Neural progenitor cell (in vitro differentiated cells): ENCODE measurements at regions not wholly inside any gene's neighbourhood (a gene's known extent, or its start where the extent isn't known, plus 50 kb on each side); places are given as distances from the start of the nearest gene placed in this dataset.

Source experiments
- DNase-seq: peaks from one replicate; pipeline ENCODE4 v3.0.0-alpha.2; 2016; ENCODE audit warnings: low spot score
- H2AFZ ChIP-seq: fragments of 200-600 bp; sonication (generic); replicated peaks from 2 replicates; pipeline ENCODE4 v1.6.1; 2016; ENCODE audit warnings: antibody characterized with exemption
- H3F3A ChIP-seq: fragments of 200-600 bp; sonication (generic); 2 replicates; pipeline ENCODE4 v1.6.1; 2016; ENCODE audit warnings: antibody characterized with exemption, low read depth
- H3K27ac ChIP-seq: fragments of 200-600 bp; sonication (generic); 2 replicates; pipeline ENCODE4 v1.5.1; 2016; ENCODE audit warnings: mild to moderate bottlenecking
- H3K27me3 ChIP-seq: fragments of 200-600 bp; sonication (generic); 2 replicates; pipeline ENCODE4 v1.6.1; 2016; ENCODE audit warnings: mild to moderate bottlenecking, moderate library complexity
- H3K36me3 ChIP-seq: fragments of 200-600 bp; sonication (generic); 2 replicates; pipeline ENCODE4 v1.5.1; 2016
- H3K4me1 ChIP-seq: fragments of 200-600 bp; sonication (generic); 2 replicates; pipeline ENCODE4 v1.6.1; 2016; ENCODE audit warnings: mixed run types
- H3K4me2 ChIP-seq: fragments of 200-600 bp; sonication (generic); 2 replicates; pipeline ENCODE4 v1.6.1; 2016
- H3K4me3 ChIP-seq: fragments of 200-600 bp; sonication (generic); 2 replicates; pipeline ENCODE4 v1.5.1; 2016
- H3K79me2 ChIP-seq: fragments of 200-600 bp; sonication (generic); 2 replicates; pipeline ENCODE4 v1.6.1; 2016; ENCODE audit warnings: low read depth
- H3K9ac ChIP-seq: fragments of 200-600 bp; sonication (generic); 2 replicates; pipeline ENCODE4 v1.6.1; 2016
- H3K9me3 ChIP-seq: fragments of 200-600 bp; sonication (generic); 2 replicates; pipeline ENCODE4 v1.5.1; 2016; ENCODE audit warnings: low read depth
- H4K20me1 ChIP-seq: fragments of 200-600 bp; sonication (generic); 2 replicates; pipeline ENCODE4 v1.6.1; 2016; ENCODE audit warnings: low read depth
- H3K27ac Mint-ChIP-seq: 3 replicates; pipeline ENCODE4 v1.8.0; 2021; ENCODE audit warnings: mixed read lengths
- H3K27me3 Mint-ChIP-seq: 2 replicates; pipeline ENCODE4 v1.8.0; 2022; ENCODE audit warnings: low read depth, mild to moderate bottlenecking, inconsistent platforms, moderate library complexity, mixed read lengths; ENCODE audit not compliant: insufficient read depth
- H3K36me3 Mint-ChIP-seq: 3 replicates; pipeline ENCODE4 v1.8.0; 2021; ENCODE audit warnings: mixed read lengths
- H3K4me1 Mint-ChIP-seq: 3 replicates; pipeline ENCODE4 v1.8.0; 2021; ENCODE audit warnings: mixed read lengths
- H3K4me3 Mint-ChIP-seq: 3 replicates; pipeline ENCODE4 v1.8.0; 2021; ENCODE audit warnings: mild to moderate bottlenecking, moderate library complexity, mixed read lengths
- H3K9me3 Mint-ChIP-seq: 3 replicates; pipeline ENCODE4 v1.8.0; 2020; ENCODE audit warnings: mixed read lengths
- CTCF ChIP-seq: fragments of 200-600 bp; sonication (generic); IDR thresholded peaks from 2 replicates; pipeline ENCODE4 v1.5.1; 2017; ENCODE audit warnings: antibody characterized with exemption, mild to moderate bottlenecking
- EZH2 ChIP-seq: fragments of 200-600 bp; sonication (generic); IDR thresholded peaks from 2 replicates; pipeline ENCODE4 v1.6.1; 2017; ENCODE audit warnings: antibody characterized with exemption, mild to moderate bottlenecking, moderate library complexity
- EZH2phosphoT487 ChIP-seq: fragments of 200-600 bp; sonication (generic); IDR thresholded peaks from 2 replicates; pipeline ENCODE4 v1.6.1; 2017; ENCODE audit warnings: antibody characterized with exemption

GRCh38 chrX:92247076-92247475 is 467.9 kb downstream of the PCDH11X start:
- Mint-ChIP-seq H3K36me3 (no peaks in the 10 kb centered on the region), H3K4me1 (no peaks in the 10 kb centered on the region), H3K4me3 (no peak overlapping the region), H3K27ac (no peak overlapping the region), H3K9me3 (no peaks in the 10 kb centered on the region), H3K27me3 (no peaks in the 10 kb centered on the region)
- Histone ChIP-seq H3K27me3 (no peaks in the 10 kb centered on the region), H3K4me2 (no peak overlapping the region), H3K36me3 (no peaks in the 10 kb centered on the region), H3K9ac (no peak overlapping the region), H3K9me3 (no peaks in the 10 kb centered on the region), H3K4me3 (no peak overlapping the region), H3K4me1 (no peaks in the 10 kb centered on the region), H3F3A (no peaks in the 10 kb centered on the region), H3K27ac (no peak overlapping the region), H2AFZ (no peak overlapping the region), H4K20me1 (no peaks in the 10 kb centered on the region), H3K79me2 (no peaks in the 10 kb centered on the region)
- DNase-seq: no peak
- TF ChIP-seq EZH2phosphoT487 (no peak), CTCF (no peak), EZH2 (no peak)

GRCh38 chrX:92249125-92249524 is 469.9 kb downstream of the PCDH11X start:
- Histone ChIP-seq H3K4me1 (no peaks in the 10 kb centered on the region), H3K27ac (no peak overlapping the region), H3K79me2 (no peaks in the 10 kb centered on the region), H3F3A (no peaks in the 10 kb centered on the region), H3K4me2 (no peak overlapping the region), H3K4me3 (no peak overlapping the region), H3K36me3 (no peaks in the 10 kb centered on the region), H4K20me1 (no peaks in the 10 kb centered on the region), H3K27me3 (no peaks in the 10 kb centered on the region), H3K9ac (no peak overlapping the region), H3K9me3 (no peaks in the 10 kb centered on the region), H2AFZ (no peak overlapping the region)
- Mint-ChIP-seq H3K27ac (no peak overlapping the region), H3K4me1 (no peaks in the 10 kb centered on the region), H3K9me3 (no peaks in the 10 kb centered on the region), H3K36me3 (no peaks in the 10 kb centered on the region), H3K27me3 (no peaks in the 10 kb centered on the region), H3K4me3 (no peak overlapping the region)
- no peak for DNase-seq
- TF ChIP-seq CTCF: no peak
- TF ChIP-seq EZH2: no peak
- no peak for TF ChIP-seq EZH2phosphoT487

DNA sequence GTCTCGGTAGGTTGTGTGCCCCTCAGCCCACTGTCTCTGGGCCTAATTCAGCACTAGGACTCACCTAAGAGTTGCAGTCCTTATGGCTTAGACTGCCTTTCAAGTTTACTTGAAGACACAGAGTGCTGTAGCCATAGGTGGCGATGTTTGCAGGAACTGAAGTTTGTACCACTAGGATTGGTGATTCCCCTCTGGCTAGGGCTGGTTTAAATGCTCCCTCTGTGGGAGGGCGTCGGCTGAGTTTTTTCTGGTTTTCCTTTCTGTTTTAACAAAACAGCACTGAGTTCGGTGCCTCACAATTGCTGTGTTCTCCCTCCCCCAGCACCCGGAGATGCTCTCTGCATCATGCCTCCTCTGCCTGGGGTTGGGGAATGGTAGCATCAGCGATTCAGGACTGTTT is 480.9 kb downstream of the PCDH11X start:
- no peak overlapping the region for H3K4me2 ChIP-seq
- peaks cover 2% of the 10 kb centered on the region for H3K27me3 Mint-ChIP-seq
- H3K4me3 ChIP-seq: no peak overlapping the region
- H3F3A ChIP-seq: no peaks in the 10 kb centered on the region
- H3K79me2 ChIP-seq: no peaks in the 10 kb centered on the region
- H3K27me3 ChIP-seq: no peaks in the 10 kb centered on the region
- no peaks in the 10 kb centered on the region for H3K36me3 ChIP-seq
- DNase-seq: peak; percentile 9
- H3K4me1 ChIP-seq: peaks cover 3% of the 10 kb centered on the region
- H3K9ac ChIP-seq: no peak overlapping the region
- peaks cover 6% of the 10 kb centered on the region for H3K9me3 ChIP-seq
- H3K27ac ChIP-seq: no peak overlapping the region
- peaks cover 28% of the 10 kb centered on the region for H3K9me3 Mint-ChIP-seq
- no peak overlapping the region for H2AFZ ChIP-seq
- no peaks in the 10 kb centered on the region for H3K4me1 Mint-ChIP-seq
- TF ChIP-seq CTCF (peak; percentile 14), EZH2phosphoT487 (no peak)
- no peaks in the 10 kb centered on the region for H4K20me1 ChIP-seq
- no peak overlapping the region for H3K4me3 Mint-ChIP-seq
- H3K36me3 Mint-ChIP-seq: no peaks in the 10 kb centered on the region
- no peak overlapping the region for H3K27ac Mint-ChIP-seq
